Embryonic facial prominence (tissue), 1 donor: ENCODE measurements at regions not wholly inside any gene's neighbourhood (a gene's known extent, or its start where the extent isn't known, plus 50 kb on each side); places are given as distances from the start of the nearest gene placed in this dataset.

ENCODE experiments used
- DNase-seq: peaks from one replicate; pipeline ENCODE4 v3.0.0-alpha.2; 2016; ENCODE audit errors: extremely low spot score

GRCh38 chr18:79627750-79628294, 51.8 kb upstream of the CTDP1 start:
- DNase-seq: no peak

- no peak for DNase-seq
These were observed 51.0 kb upstream of the CTDP1 start for GRCh38 chr18:79628416-79629248.

GRCh38 chr18:79629249-79629558, 50.4 kb upstream of the CTDP1 start:
- no peak for DNase-seq

GRCh38 chr18:79629606-79630005, 50.0 kb upstream of the CTDP1 start:
- DNase-seq: no peak
